Activated T-helper 1 cell treated with anti-CD3 and anti-CD28 coated beads, Interleukin-12 subunit alpha, Interleukin-12 subunit beta, Interleukin-2, Interleukin-4 antibody, amounts not matched to agents 30 ng/mL and 10 ng/mL and 1 ng/mL, durations not matched to agents 14 hours and 24 hours and 36 hours (primary cell): ENCODE measurements at regions not wholly inside any gene's neighbourhood (a gene's known extent, or its start where the extent isn't known, plus 50 kb on each side); places are given as distances from the start of the nearest gene placed in this dataset.

ENCODE experiments used
- DNase-seq: peaks from one replicate; pipeline ENCODE4 v3.0.0; 2021; ENCODE audit warnings: low spot score
- H3K27ac Mint-ChIP-seq: one replicate; pipeline ENCODE4 v1.8.0; 2021; ENCODE audit warnings: mild to moderate bottlenecking, mixed read lengths
- H3K27me3 Mint-ChIP-seq: one replicate; pipeline ENCODE4 v1.8.0; 2022; ENCODE audit warnings: mild to moderate bottlenecking, moderate library complexity, mixed read lengths; ENCODE audit not compliant: insufficient read depth
- H3K36me3 Mint-ChIP-seq: one replicate; pipeline ENCODE4 v1.8.0; 2021; ENCODE audit warnings: low read depth, mixed read lengths
- H3K4me1 Mint-ChIP-seq: one replicate; pipeline ENCODE4 v1.8.0; 2021; ENCODE audit warnings: low read depth, mixed read lengths
- H3K4me3 Mint-ChIP-seq: one replicate; pipeline ENCODE4 v1.8.0; 2021; ENCODE audit warnings: mild to moderate bottlenecking, moderate library complexity, mixed read lengths
- H3K9me3 Mint-ChIP-seq: one replicate; pipeline ENCODE4 v1.8.0; 2021; ENCODE audit warnings: mixed read lengths
- intact Hi-C: fragments of 100-400 bp; cut with micrococcal nuclease; formaldehyde crosslinking; loops from one replicate; pipeline ENCODE4 v1.15.1; 2024

DNA sequence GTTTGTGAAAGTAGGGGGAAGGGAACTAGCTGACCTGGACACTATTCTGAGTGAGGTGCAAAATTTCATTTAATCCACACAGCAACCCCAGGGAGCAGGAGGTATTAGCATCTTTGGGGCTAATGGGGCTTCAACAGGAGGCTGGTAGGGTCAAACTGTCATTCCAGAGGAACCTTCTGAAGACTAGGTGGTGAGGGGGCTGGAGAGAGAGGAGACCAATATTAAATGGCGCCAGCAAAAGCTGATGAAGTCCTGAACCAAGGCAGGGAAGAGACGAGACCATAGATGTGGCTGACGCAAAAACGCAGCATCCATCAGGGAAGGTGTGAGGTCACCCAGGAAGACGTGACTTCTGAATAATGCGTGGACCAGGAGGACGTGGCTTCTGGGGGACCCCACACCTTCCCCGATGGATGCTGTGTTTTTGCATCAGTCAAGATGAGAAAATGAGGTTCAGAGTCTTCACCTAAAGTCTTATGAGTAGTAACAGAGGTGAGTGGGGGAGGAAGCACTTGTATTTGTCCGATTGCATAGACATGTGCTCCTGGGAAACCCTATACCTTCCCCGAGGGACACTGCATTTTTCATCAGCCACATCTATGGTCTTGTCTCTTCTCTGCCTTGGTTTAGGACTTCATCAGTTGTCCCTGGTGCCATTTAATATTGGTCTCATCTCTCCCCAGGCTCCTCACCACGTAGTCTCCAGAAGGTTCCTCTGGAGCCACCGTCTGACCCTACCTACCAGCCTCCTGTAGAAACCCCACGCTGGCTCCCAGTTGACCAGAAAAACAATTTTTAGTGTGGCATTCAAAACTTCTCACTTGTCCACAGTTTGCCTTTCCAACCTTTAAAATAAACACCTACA, 188.6 kb downstream of the MYCN start:
- H3K27me3 Mint-ChIP-seq, result no peaks in the 10 kb centered on the region
- H3K27ac Mint-ChIP-seq, result no peak overlapping the region
- no peak for DNase-seq
- H3K9me3 Mint-ChIP-seq, result no peaks in the 10 kb centered on the region
- no peak overlapping the region for H3K4me3 Mint-ChIP-seq
- no peaks in the 10 kb centered on the region for H3K36me3 Mint-ChIP-seq
- intact Hi-C loops, result no loop called here
- no peaks in the 10 kb centered on the region for H3K4me1 Mint-ChIP-seq

- intact Hi-C loops, result no loop called here
- Mint-ChIP-seq H3K4me3 (no peak overlapping the region), H3K36me3 (no peaks in the 10 kb centered on the region), H3K9me3 (no peaks in the 10 kb centered on the region), H3K4me1 (no peaks in the 10 kb centered on the region), H3K27ac (no peak overlapping the region), H3K27me3 (no peaks in the 10 kb centered on the region)
- no peak for DNase-seq
Measured at GRCh38 chr2:16127958-16128357, 187.6 kb downstream of the MYCN start.

DNA sequence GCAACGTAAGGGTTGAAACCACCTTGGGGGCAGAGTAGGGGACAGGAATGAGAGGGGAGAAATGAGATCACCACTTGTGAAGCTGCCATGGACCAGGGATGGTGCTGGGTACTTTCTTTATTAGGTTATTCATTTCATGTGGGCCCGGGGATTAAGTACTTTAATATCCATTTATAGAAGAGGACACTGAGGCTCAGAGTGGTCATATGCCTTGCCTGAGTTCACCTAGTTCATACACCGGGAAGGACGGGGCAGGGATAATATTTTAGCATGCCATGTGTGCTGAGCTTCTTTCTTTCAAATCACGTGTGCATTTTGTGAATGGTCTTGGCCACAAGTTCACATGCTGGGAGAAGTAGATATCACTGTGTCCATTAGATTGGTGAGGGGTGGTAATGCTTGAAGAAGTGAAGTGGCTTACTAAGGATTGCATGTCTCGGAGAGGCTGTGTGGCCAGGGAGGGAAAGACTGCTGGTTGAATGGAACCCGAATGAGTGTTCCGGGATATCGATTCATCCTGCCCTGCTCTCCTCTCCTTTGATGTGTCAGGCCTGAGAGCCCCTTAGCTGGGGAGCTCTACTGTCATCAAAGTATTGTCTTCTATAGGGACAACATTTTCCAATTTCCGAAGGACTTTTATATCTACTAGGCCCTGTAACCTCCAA, 187.1 kb downstream of the MYCN start:
- Mint-ChIP-seq H3K4me3 (no peak overlapping the region), H3K9me3 (no peaks in the 10 kb centered on the region), H3K27ac (no peak overlapping the region), H3K36me3 (no peaks in the 10 kb centered on the region), H3K4me1 (no peaks in the 10 kb centered on the region), H3K27me3 (no peaks in the 10 kb centered on the region)
- no peak for DNase-seq
- intact Hi-C loops, result no loop called here

DNA sequence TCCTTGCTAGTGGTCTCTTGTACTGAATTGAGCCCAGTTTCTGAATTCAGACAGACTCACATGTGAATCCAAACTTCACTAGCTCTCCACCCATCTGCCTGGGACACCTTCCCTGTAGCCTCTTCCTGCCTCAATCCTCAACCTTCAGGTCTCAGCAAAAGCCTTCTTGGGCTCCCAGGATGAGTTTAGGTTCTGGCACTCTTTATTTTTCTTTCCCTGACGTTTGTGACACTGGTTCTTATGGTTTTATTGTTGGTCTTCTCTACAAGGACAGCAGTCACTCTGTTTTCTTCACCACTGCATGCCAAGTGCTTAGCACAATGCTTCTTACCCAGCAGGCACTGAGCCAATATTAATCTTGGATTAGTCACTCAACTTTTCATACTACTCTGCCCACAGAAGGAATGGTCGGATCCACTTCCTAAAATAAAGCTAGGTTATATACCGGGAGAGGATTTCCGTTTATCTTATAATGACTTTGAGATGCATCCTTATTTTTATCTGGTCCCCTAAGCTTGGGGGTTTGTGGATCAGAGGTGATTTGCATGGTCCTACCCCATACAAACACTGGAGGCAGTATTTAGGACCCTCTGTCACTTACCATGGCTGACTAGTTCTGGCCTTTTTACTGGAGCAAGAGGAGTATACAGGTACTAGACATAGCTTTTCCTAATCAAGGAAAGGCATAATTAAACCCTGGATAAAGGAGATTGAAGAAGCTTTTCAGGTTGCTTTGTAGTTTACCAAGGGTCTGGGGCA, 186.3 kb downstream of the MYCN start:
- Mint-ChIP-seq H3K9me3 (no peaks in the 10 kb centered on the region), H3K27me3 (no peaks in the 10 kb centered on the region), H3K4me3 (no peak overlapping the region), H3K36me3 (no peaks in the 10 kb centered on the region), H3K4me1 (no peaks in the 10 kb centered on the region), H3K27ac (no peak overlapping the region)
- no peak for DNase-seq
- intact Hi-C loops, result no loop called here

DNA sequence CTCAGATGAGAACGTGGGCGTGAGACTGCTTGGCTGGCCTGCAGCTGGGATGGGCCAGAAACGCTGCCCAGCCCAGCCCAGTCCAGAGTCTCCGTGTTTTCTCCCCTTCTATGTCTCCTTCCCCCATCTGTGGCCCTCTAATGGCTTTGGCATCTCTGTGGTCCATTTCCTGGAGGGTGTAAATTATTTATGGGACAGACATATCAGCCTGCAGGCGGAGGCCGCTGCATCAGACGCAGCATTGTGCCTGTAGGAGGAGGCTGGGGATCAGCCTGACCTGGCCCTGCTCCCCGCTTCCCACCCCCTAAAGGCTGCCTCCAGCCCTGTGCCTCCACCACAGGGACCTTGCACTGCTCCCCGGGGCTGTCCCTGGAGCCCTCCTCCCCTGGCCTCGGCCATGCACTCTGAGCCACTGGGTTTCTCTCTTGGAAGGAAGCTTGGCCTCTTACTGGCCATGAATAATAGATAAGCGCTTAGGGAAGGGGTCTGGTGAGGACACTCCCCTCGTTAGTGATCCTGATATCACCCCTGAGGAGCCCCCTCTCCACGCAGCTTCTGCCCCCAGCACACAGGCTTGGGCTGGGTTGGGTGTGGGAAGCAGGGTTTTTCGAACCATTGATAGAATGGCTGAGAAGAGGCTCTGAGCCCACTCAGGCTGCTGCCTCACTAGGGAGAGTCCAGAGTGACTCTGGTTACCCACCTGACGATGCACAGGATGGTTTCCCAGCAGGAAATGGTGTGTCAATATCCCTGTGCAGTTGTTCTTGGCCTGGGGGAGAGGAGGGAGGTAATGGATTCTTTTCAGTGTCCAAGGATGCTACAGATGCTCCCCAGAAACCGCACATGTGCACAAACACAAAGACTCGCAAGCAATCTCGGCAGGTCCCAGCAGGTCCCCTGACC, 185.5 kb downstream of the MYCN start:
- intact Hi-C loops, result no loop called here
- Mint-ChIP-seq H3K4me1 (no peaks in the 10 kb centered on the region), H3K27ac (no peak overlapping the region), H3K36me3 (no peaks in the 10 kb centered on the region), H3K4me3 (no peak overlapping the region), H3K27me3 (no peaks in the 10 kb centered on the region), H3K9me3 (no peaks in the 10 kb centered on the region)
- no peak for DNase-seq

- Mint-ChIP-seq H3K36me3 (no peaks in the 10 kb centered on the region), H3K27ac (no peak overlapping the region), H3K9me3 (no peaks in the 10 kb centered on the region), H3K4me3 (no peak overlapping the region), H3K27me3 (no peaks in the 10 kb centered on the region), H3K4me1 (no peaks in the 10 kb centered on the region)
- DNase-seq, result no peak
- intact Hi-C loops, result no loop called here
Measured at GRCh38 chr2:16124881-16125613, 184.7 kb downstream of the MYCN start.

GRCh38 chr2:16123856-16124780, 183.8 kb downstream of the MYCN start:
- no peaks in the 10 kb centered on the region for H3K9me3 Mint-ChIP-seq
- no peak for DNase-seq
- no peaks in the 10 kb centered on the region for H3K36me3 Mint-ChIP-seq
- no peak overlapping the region for H3K27ac Mint-ChIP-seq
- no peaks in the 10 kb centered on the region for H3K4me1 Mint-ChIP-seq
- H3K27me3 Mint-ChIP-seq, result no peaks in the 10 kb centered on the region
- H3K4me3 Mint-ChIP-seq, result no peak overlapping the region
- intact Hi-C loops, result no loop called here

GRCh38 chr2:16123421-16123820, 183.1 kb downstream of the MYCN start:
- H3K4me1 Mint-ChIP-seq, result no peaks in the 10 kb centered on the region
- no peaks in the 10 kb centered on the region for H3K9me3 Mint-ChIP-seq
- H3K36me3 Mint-ChIP-seq, result no peaks in the 10 kb centered on the region
- no peak overlapping the region for H3K27ac Mint-ChIP-seq
- no peak for DNase-seq
- H3K27me3 Mint-ChIP-seq, result no peaks in the 10 kb centered on the region
- intact Hi-C loops, result no loop called here
- H3K4me3 Mint-ChIP-seq, result no peak overlapping the region

GRCh38 chr2:16122556-16122955, 182.2 kb downstream of the MYCN start:
- no peaks in the 10 kb centered on the region for H3K36me3 Mint-ChIP-seq
- intact Hi-C loops, result no loop called here
- no peaks in the 10 kb centered on the region for H3K27me3 Mint-ChIP-seq
- H3K4me1 Mint-ChIP-seq, result no peaks in the 10 kb centered on the region
- H3K9me3 Mint-ChIP-seq, result no peaks in the 10 kb centered on the region
- no peak overlapping the region for H3K27ac Mint-ChIP-seq
- DNase-seq, result no peak
- no peak overlapping the region for H3K4me3 Mint-ChIP-seq

DNA sequence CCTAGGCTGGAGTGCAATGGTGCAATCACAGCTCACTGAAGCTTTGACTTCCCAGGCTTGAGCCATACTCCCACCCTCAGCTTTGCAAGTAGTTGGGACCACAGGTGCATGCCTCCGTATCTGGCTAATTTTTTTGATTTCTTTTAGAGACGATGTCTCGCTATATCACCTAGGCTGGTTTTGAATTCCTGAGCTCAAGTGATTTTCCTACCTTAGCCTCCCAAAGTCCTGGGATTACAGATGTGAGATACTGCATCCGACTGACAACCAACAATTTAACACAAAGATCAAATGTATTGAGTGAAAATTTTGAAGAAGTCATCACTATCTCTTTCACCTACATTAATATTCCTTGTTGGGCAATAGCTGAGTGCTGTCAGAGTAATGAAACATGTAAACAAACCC, 181.6 kb downstream of the MYCN start:
- H3K4me3 Mint-ChIP-seq, result no peak overlapping the region
- H3K27me3 Mint-ChIP-seq, result no peaks in the 10 kb centered on the region
- no peak for DNase-seq
- H3K27ac Mint-ChIP-seq, result no peak overlapping the region
- H3K36me3 Mint-ChIP-seq, result no peaks in the 10 kb centered on the region
- intact Hi-C loops, result no loop called here
- H3K4me1 Mint-ChIP-seq, result no peaks in the 10 kb centered on the region
- no peaks in the 10 kb centered on the region for H3K9me3 Mint-ChIP-seq

GRCh38 chr2:16121231-16121985, 181.1 kb downstream of the MYCN start:
- Mint-ChIP-seq H3K27me3 (no peaks in the 10 kb centered on the region), H3K4me1 (no peaks in the 10 kb centered on the region), H3K9me3 (no peaks in the 10 kb centered on the region), H3K4me3 (no peak overlapping the region), H3K36me3 (no peaks in the 10 kb centered on the region), H3K27ac (no peak overlapping the region)
- no peak for DNase-seq
- intact Hi-C loops, result no loop called here
